ENCODE measurements at regions not wholly inside any gene's neighbourhood (a gene's known extent, or its start where the extent isn't known, plus 50 kb on each side); places are given as distances from the start of the nearest gene placed in this dataset.

DNA sequence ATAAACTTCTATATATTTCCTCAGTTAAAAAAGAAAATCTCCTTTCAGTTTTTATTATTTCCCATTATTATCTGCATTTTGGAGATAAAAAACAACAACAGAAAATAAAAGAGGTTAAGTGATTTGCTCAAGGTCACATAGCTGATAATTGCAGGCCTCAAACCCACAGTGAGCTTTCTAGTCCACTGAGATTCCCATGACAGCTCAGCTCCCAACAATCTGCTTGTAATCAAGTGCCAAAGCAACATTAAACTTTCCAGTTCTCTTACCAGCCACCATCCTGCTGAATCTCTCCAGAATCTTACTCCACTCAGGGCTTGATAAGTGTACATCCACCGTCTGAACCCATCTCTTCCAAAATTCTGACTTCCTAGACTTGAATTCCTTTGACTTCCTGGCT is 318.2 kb upstream of the SEMA6D start:
- RAD21 ChIA-PET (ENCODE audit: unreplicated experiment) = no interaction called here
- TF ChIP-seq JUND (IDR thresholded peaks at IDR 0.05; ENCODE audit: low read depth, low read length) (no peak), ESRRA (IDR thresholded peaks at IDR 0.05; ENCODE audit: low read length) (no peak), ZNF384 (IDR thresholded peaks at IDR 0.05; ENCODE audit: borderline replicate concordance, low read depth, low read length) (no peak), RUNX3 (IDR thresholded peaks at IDR 0.05; ENCODE audit: low read length) (no peak), FOS (IDR thresholded peaks at IDR 0.05; ENCODE audit: borderline replicate concordance, extremely low read depth, insufficient read length) (no peak), SIN3A (IDR thresholded peaks at IDR 0.05; ENCODE audit: low read depth, low read length) (no peak)
- TF ChIP-seq, protein P1, sequence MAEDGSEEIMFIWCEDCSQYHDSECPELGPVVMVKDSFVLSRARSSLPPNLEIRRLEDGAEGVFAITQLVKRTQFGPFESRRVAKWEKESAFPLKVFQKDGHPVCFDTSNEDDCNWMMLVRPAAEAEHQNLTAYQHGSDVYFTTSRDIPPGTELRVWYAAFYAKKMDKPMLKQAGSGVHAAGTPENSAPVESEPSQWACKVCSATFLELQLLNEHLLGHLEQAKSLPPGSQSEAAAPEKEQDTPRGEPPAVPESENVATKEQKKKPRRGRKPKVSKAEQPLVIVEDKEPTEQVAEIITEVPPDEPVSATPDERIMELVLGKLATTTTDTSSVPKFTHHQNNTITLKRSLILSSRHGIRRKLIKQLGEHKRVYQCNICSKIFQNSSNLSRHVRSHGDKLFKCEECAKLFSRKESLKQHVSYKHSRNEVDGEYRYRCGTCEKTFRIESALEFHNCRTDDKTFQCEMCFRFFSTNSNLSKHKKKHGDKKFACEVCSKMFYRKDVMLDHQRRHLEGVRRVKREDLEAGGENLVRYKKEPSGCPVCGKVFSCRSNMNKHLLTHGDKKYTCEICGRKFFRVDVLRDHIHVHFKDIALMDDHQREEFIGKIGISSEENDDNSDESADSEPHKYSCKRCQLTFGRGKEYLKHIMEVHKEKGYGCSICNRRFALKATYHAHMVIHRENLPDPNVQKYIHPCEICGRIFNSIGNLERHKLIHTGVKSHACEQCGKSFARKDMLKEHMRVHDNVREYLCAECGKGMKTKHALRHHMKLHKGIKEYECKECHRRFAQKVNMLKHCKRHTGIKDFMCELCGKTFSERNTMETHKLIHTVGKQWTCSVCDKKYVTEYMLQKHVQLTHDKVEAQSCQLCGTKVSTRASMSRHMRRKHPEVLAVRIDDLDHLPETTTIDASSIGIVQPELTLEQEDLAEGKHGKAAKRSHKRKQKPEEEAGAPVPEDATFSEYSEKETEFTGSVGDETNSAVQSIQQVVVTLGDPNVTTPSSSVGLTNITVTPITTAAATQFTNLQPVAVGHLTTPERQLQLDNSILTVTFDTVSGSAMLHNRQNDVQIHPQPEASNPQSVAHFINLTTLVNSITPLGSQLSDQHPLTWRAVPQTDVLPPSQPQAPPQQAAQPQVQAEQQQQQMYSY (CRISPR knock-in tag; IDR thresholded peaks at IDR 0.05) = no peak
- no peak overlapping the region for H3K4me2 ChIP-seq (ENCODE audit: control insufficient read depth, insufficient read depth)
- H4K20me1 ChIP-seq (ENCODE audit: control insufficient read depth, insufficient read depth) = no peaks in the 10 kb centered on the region
- FAIRE-seq (no peak), ATAC-seq (no peak), DNase-seq (ENCODE audit: low read depth, low spot score) (no peak)
- BruUV-seq (replicated peaks) = no TSS peak
- no peaks in the 10 kb centered on the region for H3K9me3 ChIP-seq (replicated peaks; ENCODE audit: control insufficient read depth, insufficient read depth, low read length)
- in situ Hi-C loops (cut with MboI) (no loop called here), intact Hi-C loops (cut with micrococcal nuclease; ENCODE audit: unreplicated experiment) (no loop called here)
- no peaks in the 10 kb centered on the region for H3K27me3 ChIP-seq (replicated peaks in 1 of 2; ENCODE audit: control insufficient read depth in 2 of 2, insufficient read depth in 2 of 2, low read length in 1 of 2)
- WGBS (ENCODE audit: insufficient coverage, insufficient replicate concordance, low lambda C conversion rate, missing lambda C conversion rate) = 60% methylated on average over 1 of the region's 1 CpG
- no peaks in the 10 kb centered on the region for H3K36me3 ChIP-seq (ENCODE audit: control insufficient read depth in 2 of 2, insufficient read depth in 2 of 2, low read length in 1 of 2)
- H3K79me2 ChIP-seq (ENCODE audit: control insufficient read depth, insufficient read depth, low read length) = no peaks in the 10 kb centered on the region
- no peaks in the 10 kb centered on the region for H3K4me1 ChIP-seq (ENCODE audit: control insufficient read depth, insufficient read depth, low read length)
- CTCF ChIA-PET = no interaction called here
- H2AFZ ChIP-seq (ENCODE audit: control insufficient read depth, low read depth, low read length) = no peak overlapping the region
- POLR2A ChIA-PET = no interaction called here
- H3K9ac ChIP-seq (ENCODE audit: control insufficient read depth, insufficient read depth, low read length) = no peak overlapping the region
- SMC1A ChIA-PET (ENCODE audit: uncharacterized antibody, unreplicated experiment) = no interaction called here
- no peak overlapping the region for H3K27ac ChIP-seq (ENCODE audit: control insufficient read depth, insufficient read depth)
- no peak overlapping the region for H3K4me3 ChIP-seq

Measured in GM12878 (cell line).